Activated T-cell treated with anti-CD3 and anti-CD28 coated beads, Interleukin-2, amount 50 U/mL, for 48 hours (primary cell): ENCODE measurements at regions not wholly inside any gene's neighbourhood (a gene's known extent, or its start where the extent isn't known, plus 50 kb on each side); places are given as distances from the start of the nearest gene placed in this dataset.

Experiments
- DNase-seq, 2 experiments: peaks; one replicate each; pipeline ENCODE4 v3.0.0-alpha.2; 2020

- DNase-seq = no peak
These were observed 147.6 kb downstream of the KLF13 start for GRCh38 chr15:31474059-31474868.

GRCh38 chr15:31476236-31476810, 149.7 kb downstream of the KLF13 start:
- DNase-seq = no peak

GRCh38 chr15:31476866-31477265, 150.2 kb downstream of the KLF13 start:
- DNase-seq = no peak

GRCh38 chr15:31477301-31477700, 150.7 kb downstream of the KLF13 start:
- DNase-seq = no peak

GRCh38 chr15:31477851-31478701, 151.4 kb downstream of the KLF13 start:
- DNase-seq = no peak

GRCh38 chr15:31478702-31479221, 152.1 kb downstream of the KLF13 start:
- DNase-seq = no peak

GRCh38 chr15:31480356-31481025, 153.9 kb downstream of the KLF13 start:
- no peak for DNase-seq

- no peak for DNase-seq
These were observed 154.5 kb downstream of the KLF13 start for GRCh38 chr15:31481142-31481541.

GRCh38 chr15:31482122-31482922, 155.7 kb downstream of the KLF13 start:
- no peak for DNase-seq

- DNase-seq = peak; percentile 77 to 78
These were observed 156.7 kb downstream of the KLF13 start for GRCh38 chr15:31483053-31483985.

- peak; percentile 44 to 64 for DNase-seq
These were observed 157.6 kb downstream of the KLF13 start for GRCh38 chr15:31483986-31484951.

GRCh38 chr15:31484986-31485385, 158.4 kb downstream of the KLF13 start:
- peak in 1 of 2 experiments; percentile 20 for DNase-seq

- DNase-seq = no peak
These were observed 158.8 kb downstream of the KLF13 start for GRCh38 chr15:31485431-31485830.

GRCh38 chr15:31485911-31486461, 159.4 kb downstream of the KLF13 start:
- DNase-seq = no peak

GRCh38 chr15:31486506-31486905, 159.9 kb downstream of the KLF13 start:
- no peak for DNase-seq

GRCh38 chr15:31486906-31487695, 160.5 kb downstream of the KLF13 start:
- DNase-seq = no peak

- DNase-seq = no peak
These were observed 161.3 kb downstream of the KLF13 start for GRCh38 chr15:31487811-31488436.
